ENCODE measurements at regions not wholly inside any gene's neighbourhood (a gene's known extent, or its start where the extent isn't known, plus 50 kb on each side); places are given as distances from the start of the nearest gene placed in this dataset.
"Not testable (repeated sequence)": the region's sequence is repeated elsewhere in the genome, so short reads cannot be mapped to it uniquely, and the experiment has no call there.

DNA sequence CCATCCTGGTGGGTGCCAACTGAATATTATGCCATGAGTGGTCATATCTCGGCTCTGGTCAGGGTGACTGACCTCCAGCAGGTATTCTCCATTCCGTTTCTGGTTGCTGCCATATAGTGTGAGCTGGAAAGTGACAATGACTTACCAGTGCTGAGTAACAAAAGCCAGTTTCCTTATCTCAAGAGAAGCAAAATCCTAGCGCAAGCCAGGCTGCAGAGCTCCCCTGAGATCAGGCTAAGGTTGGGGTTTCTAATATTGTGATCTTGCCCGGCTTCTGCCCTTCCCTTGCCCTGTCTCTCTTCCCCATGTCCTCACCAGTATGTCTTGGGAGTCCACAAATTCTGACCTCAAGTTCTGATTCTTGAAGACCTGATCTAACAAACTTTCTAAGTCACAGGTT lies 271.3 kb upstream of the SPTLC3 start:
- DNase-seq (ENCODE audit: low read depth in 2 of 2): no peak

DNA sequence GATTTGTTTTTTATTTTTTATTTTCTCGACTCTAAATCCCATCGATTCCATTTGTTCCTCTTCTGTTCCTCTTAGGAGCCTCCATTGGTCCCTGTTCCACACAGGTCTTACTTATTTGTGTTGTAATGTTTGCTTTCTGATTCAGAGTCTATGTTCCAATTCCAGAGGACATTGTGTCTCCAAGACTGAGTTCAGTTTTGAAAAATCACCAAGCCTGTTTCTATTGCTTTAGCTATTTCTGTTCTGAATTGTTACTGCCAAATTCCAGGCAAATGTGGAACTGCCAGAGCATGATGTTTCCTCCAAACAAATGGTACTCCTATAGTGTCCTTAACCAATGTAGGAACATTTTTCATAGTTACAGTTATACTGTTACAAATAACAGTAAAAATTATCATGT lies 270.9 kb upstream of the SPTLC3 start:
- no peak for DNase-seq (ENCODE audit: low read depth in 2 of 2)

GRCh38 chr20:12740647-12741046 lies 268.1 kb upstream of the SPTLC3 start:
- DNase-seq (ENCODE audit: low read depth in 2 of 2): no peak

GRCh38 chr20:12744037-12744436 lies 264.7 kb upstream of the SPTLC3 start:
- no peak for DNase-seq (ENCODE audit: low read depth in 2 of 2)

DNA sequence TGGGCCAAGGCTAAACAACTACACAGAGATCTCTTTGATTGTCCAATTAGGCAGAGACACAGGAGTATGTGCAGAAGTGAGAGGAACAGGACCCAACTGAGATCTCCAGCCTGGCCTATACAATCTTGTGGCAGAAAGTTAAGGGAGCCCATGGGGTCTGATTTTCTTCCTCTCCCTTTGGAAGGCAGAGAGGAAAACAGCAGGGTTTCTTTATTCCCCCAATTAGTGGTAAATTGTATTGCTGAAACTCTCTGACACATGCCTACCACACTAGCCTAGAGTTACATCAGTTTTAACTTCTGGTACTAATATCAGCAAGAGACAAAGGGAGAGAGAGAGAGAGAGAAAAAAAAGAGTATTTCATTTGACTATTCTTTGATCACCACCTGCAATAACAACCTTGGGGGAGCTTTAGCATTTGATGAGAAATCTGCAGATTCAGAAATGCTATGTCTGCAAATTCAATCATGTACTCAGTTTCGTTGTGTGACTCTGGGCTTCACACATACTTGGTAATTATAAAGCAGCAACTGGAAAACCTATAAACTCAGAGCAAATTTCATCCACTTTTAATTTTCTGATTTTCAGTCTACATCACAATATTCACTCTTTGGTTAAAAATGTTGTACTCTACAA lies 260.3 kb upstream of the SPTLC3 start:
- DNase-seq (ENCODE audit: low read depth in 2 of 2): no peak

- DNase-seq (ENCODE audit: low read depth in 2 of 2): no peak
Measured at GRCh38 chr20:12750221-12750620, 258.6 kb upstream of the SPTLC3 start.

- DNase-seq (ENCODE audit: low read depth in 2 of 2): not testable (repeated sequence)
Measured at GRCh38 chr20:12752900-12753693, 255.7 kb upstream of the SPTLC3 start.

- not testable (repeated sequence) for DNase-seq (ENCODE audit: low read depth in 2 of 2)
Measured at GRCh38 chr20:12753742-12754141, 255.0 kb upstream of the SPTLC3 start.

GRCh38 chr20:12759493-12759892 lies 249.3 kb upstream of the SPTLC3 start:
- not testable (repeated sequence) for DNase-seq (ENCODE audit: low read depth in 2 of 2)

- no peak for DNase-seq (ENCODE audit: low read depth in 2 of 2)
Measured at GRCh38 chr20:12762725-12763124, 246.0 kb upstream of the SPTLC3 start.

GRCh38 chr20:12763406-12763805 lies 245.4 kb upstream of the SPTLC3 start:
- DNase-seq (ENCODE audit: low read depth in 2 of 2): no peak

- DNase-seq (ENCODE audit: low read depth in 2 of 2): no peak
Measured at GRCh38 chr20:12764053-12764452, 244.7 kb upstream of the SPTLC3 start.

DNA sequence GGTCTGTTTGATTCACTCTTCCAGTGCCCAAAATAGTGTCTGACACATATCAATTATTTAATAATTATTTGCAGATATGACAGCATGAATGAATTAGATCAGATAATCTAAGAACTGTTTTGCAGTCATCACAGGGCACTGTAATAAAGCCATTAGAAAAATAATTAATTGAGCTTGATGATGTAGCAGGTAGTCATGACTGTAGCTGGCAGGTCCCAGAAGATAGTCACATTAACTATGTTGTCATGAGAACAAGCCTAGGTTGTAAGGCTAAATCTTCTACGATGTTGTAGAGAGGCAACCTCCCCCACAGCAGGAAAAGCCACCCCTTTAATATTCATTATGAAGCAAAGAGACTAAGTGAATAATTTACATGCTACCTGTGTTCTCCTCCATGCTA lies 243.9 kb upstream of the SPTLC3 start:
- no peak for DNase-seq (ENCODE audit: low read depth in 2 of 2)

DNA sequence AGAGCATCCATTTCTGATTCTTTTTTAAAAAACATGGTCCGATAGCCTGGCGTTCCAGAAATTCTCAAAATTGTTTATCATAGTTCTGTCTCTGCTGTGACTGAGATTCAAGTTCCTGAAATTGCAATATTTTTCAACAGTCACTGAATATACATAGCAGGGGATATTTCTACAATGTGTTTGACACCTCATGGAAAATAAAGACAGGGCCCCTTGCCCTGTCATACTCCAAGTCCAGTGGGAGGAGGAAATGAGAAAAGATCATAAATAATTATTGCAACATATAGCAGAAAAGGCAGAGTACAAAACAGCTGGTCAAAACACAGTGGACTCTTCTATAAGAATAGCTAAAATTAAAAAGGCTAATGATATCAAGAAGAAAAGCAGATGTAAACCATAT lies 234.8 kb upstream of the SPTLC3 start:
- DNase-seq (ENCODE audit: low read depth in 2 of 2): no peak

DNA sequence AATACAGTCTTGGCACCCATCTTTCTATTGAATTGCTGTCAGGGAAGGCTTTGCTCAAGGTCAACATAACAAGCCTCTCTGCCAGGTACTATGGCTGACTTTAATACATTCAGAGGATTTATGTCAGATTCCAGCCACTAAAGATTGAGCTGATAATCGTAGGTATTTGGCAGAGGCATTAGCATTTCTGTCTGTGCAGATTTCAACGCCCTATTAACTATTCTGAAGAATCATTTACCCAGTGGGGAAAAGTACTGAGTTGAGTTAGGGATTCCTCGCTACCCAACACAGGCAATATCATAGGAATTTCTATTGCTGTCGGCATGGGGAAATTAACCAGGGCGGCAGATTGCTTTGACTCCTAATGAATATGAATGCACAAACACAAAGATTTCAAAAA lies 233.7 kb upstream of the SPTLC3 start:
- no peak for DNase-seq (ENCODE audit: low read depth in 2 of 2)

GRCh38 chr20:12777016-12777415 lies 231.8 kb upstream of the SPTLC3 start:
- no peak for DNase-seq (ENCODE audit: low read depth in 2 of 2)

GRCh38 chr20:12786276-12786675 lies 222.5 kb upstream of the SPTLC3 start:
- no peak for DNase-seq (ENCODE audit: low read depth in 2 of 2)

GRCh38 chr20:12788632-12789299 lies 220.0 kb upstream of the SPTLC3 start:
- DNase-seq (ENCODE audit: low read depth in 2 of 2): no peak

DNA sequence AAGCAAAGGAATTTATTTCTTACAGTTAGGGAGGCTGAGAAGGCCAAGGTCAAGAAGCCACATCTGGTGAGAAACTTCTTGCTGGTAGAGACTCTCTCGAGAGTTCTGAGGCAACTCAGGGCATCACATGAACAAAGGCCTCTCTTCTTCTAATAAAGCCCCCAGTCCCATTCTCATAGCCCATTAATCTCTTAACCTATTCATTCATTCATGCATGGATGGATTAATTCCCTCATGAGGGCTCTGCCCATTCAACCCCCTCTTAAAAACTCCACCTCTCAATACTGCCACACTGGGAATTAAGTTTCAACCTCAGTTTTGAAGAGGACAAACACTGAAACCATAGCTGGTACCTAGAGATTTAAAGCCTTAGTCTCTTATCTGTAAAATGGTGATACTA lies 217.9 kb upstream of the SPTLC3 start:
- DNase-seq (ENCODE audit: low read depth in 2 of 2): no peak

- no peak for DNase-seq (ENCODE audit: low read depth in 2 of 2)
Measured at GRCh38 chr20:12798286-12798685, 210.5 kb upstream of the SPTLC3 start.

- no peak for DNase-seq (ENCODE audit: low read depth in 2 of 2)
Measured at GRCh38 chr20:12808006-12808567, 200.7 kb upstream of the SPTLC3 start.

DNA sequence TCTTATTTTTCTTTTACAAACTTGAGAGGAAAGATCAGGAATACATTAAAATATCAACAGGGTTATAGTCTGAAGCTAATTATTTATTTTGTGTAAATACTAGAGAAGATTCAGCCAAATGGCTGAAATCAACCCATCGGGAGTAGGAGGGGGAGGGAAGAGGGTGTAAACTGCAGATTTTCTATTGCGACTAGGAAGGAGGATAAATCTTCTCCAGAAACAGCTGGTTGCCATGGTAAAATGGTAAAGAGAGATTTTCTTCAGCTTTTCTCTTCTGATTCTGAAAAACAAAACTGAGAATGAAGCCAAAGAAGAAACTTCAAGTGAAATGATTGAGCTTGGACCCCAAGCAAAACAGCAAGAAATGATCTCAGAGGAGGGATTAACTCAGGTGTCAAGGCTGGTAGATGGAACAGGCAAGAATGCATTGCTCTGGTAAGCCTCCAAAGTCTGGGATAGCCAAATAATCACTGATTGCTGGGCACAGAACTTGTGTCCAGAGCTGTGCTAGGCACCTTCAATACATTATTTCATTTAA lies 193.5 kb upstream of the SPTLC3 start:
- no peak for DNase-seq (ENCODE audit: low read depth in 2 of 2)

All from stimulated activated CD4-positive, alpha-beta T cell treated with anti-CD3 and anti-CD28 coated beads, Interleukin-1b, Interleukin-23, amount 100 ng/mL, for 4 hours (primary cell).